HG02571 (cell line): ENCODE measurements at regions not wholly inside any gene's neighbourhood (a gene's known extent, or its start where the extent isn't known, plus 50 kb on each side); places are given as distances from the start of the nearest gene placed in this dataset.
"Not testable (repeated sequence)": the region's sequence is repeated elsewhere in the genome, so short reads cannot be mapped to it uniquely, and the experiment has no call there.

ENCODE experiments used
- ATAC-seq: cut with Tn5 transposase; IDR thresholded peaks from one replicate; pipeline ENCODE4 v1.9.1; 2021; ENCODE audit warnings: mild to moderate bottlenecking, moderate library complexity; ENCODE audit not compliant: unreplicated experiment

- peak; percentile 90 for ATAC-seq
Observed at GRCh38 chr18:32884543-32884942, 111.7 kb upstream of the KLHL14 start.

GRCh38 chr18:32881009-32881408, 108.2 kb upstream of the KLHL14 start:
- ATAC-seq, result no peak

GRCh38 chr18:32879497-32879896, 106.7 kb upstream of the KLHL14 start:
- ATAC-seq, result no peak

GRCh38 chr18:32878436-32878835, 105.6 kb upstream of the KLHL14 start:
- ATAC-seq, result no peak

DNA sequence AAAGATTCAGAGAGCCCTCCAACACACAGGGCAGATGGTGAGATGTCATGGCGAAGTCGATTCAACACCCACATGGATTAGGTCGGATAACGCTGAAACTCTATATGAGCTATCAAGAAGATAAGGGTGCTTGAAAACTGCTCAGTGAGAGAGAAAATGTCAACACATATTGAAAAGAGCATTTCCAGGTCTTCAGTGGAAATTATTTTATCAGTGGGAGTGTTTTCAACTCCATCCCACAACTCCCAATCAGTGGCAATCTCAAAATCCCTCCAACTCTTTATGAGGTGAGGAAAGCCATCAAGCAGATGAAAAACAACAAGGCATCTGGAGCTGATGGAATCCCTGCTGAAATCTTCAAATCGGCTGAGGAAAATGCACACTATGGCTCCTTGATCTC, 104.5 kb upstream of the KLHL14 start:
- ATAC-seq, result no peak

GRCh38 chr18:32875625-32876024, 102.8 kb upstream of the KLHL14 start:
- no peak for ATAC-seq

DNA sequence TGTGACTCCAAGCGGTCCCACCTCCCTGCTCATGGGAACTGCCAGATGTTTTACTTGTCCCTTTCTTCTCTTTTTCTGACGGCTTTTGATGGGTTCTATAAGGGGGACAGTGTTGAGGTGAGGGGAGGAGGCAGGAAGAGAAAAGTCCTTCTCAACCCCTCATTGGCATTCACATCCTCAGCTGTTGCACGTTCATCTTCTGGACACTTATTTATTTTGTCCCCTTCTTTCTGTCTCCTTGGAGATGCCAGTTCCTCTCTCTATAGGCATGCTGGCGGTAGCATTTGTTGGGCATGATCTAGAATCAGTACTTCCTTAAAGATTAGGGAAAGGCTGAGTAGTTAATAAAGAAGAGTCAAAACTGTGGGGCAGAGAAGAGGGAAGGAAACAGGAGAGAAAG, 99.0 kb upstream of the KLHL14 start:
- ATAC-seq, result no peak

DNA sequence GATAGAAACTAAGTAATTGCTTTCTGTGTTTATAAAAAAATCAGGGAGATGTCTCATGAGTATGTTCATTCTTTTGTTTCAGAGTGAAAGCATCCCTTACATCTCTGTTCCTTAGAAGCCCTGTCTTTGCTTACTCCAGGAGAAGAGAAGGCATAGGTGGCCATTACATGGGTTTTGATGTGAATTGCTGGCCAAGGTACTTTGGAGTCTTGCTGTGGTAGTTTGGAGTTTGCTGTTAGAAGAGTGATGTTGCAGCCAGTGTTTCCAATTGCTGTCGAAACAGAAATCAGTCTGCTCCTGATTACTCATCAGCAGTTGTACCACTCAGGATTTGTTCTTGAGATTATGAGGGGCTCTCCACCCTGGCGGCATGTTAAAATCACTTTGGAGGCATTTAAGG, 97.8 kb upstream of the KLHL14 start:
- no peak for ATAC-seq

GRCh38 chr18:32868406-32868805, 95.6 kb upstream of the KLHL14 start:
- no peak for ATAC-seq

DNA sequence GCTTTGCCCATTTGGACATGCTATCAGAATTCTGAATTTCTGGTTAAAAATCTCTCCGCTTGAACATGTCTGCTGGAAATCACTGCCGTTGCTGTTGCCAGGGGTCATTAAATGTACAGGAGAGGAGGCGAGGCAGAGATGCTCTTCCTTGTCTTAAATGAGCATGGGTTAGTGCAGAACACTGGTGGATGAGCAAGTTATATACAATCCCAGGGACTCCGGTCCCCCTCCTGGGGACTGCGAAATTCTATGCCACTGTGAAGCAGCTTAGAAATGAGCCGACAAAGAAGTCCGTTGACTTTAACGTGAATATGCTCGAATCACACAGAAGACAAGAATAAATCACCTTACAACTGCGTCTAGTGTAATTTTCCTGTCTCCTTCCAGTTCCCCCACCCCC, 95.1 kb upstream of the KLHL14 start:
- no peak for ATAC-seq

GRCh38 chr18:32867330-32867729, 94.5 kb upstream of the KLHL14 start:
- no peak for ATAC-seq

GRCh38 chr18:32862031-32862430, 89.2 kb upstream of the KLHL14 start:
- not testable (repeated sequence) for ATAC-seq

GRCh38 chr18:32851936-32852335, 79.1 kb upstream of the KLHL14 start:
- ATAC-seq, result no peak

DNA sequence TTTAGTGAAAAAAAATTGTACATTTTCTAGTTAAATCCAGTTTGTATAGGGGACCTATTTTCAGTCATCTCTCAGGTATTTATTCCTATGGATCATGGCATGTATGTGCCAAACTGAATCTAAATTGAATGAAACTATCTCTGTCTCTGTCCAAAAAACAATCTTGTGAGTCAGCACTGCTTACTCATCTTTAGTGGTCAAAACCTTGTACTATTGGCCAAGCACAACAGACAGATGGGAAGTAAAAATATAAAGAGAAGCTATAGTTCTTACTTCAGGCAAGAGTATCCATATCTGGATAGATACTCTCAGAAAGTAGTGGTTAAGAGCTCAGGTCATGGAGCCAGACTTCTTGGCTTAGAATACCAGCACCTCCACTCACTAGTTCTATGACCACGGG, 76.0 kb upstream of the KLHL14 start:
- ATAC-seq, result no peak

DNA sequence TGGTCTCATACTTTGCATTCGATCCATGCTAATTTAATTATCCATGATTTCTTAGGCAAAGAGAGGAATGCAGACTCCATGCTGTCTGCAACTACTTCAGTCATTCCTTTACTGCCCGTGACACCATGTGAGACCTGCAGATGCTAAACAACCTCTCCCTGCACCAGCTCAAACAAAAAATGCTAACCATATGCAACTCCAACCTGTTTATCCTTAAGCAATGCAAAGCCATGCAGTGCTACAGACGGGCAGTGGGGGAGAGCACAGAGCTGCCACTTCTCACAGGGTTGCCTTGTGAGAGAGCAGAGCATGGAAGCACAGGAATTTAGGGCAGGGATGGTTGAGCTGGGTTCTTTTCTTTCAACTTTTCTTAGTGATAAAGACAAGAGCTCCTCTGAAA, 74.9 kb upstream of the KLHL14 start:
- no peak for ATAC-seq

- ATAC-seq, result no peak
Observed at GRCh38 chr18:32846896-32847295, 74.1 kb upstream of the KLHL14 start.

DNA sequence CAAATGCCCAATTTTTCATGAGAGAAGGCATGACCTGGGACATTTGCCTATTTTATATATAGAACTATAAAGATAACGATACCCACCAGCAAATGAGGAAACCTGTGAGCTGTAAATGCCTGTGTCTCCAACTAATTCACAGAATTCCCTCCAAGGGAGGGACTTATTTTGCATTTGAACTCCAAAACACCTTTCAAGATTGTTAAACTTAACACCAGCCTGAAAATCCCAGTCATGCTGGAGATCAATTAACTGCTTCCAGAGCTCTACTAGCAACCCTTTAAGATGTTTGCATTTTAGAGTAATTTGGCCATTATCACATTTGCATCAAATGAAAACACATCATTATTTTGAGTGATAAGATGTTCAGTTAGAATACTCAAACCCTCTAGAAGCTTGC, 68.1 kb upstream of the KLHL14 start:
- ATAC-seq, result no peak

DNA sequence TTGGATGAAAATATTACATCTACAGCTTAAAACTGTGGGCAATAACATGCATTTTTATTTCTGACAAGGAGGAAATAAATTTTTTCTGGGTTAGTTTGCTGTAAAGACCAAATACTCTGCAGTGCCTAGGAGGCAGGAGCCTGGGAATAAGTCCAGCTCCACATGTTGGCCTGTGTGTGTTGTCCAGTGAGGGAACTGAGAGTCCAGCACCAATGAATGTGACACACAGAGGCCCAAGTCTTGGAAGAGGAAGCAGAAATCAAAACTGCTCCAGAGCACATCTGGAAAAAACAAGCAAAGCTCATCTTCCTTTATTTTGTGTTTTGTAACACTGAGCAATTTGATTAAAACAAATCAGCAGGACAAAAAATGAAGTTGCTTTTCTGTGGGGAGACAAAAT, 63.1 kb upstream of the KLHL14 start:
- ATAC-seq, result no peak

DNA sequence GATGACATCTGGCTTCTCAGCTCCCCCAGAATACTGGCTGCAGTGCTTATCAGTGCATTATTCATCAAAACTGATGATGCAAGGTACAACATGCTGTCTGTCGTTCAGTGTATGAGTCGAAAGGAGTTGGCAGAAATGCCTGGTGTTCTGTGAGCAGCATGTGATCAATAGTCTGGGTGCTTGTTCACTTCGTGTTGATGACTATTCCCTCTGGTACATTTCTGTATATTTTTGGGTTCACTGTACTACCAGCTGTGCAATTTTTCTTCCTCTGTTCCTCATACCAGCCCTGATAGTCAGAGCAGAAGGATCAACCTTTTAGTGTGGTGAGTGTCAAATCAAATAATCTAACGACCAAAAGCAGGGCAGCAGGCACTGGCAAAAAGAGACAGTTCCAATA, 59.0 kb upstream of the KLHL14 start:
- no peak for ATAC-seq

GRCh38 chr18:32823226-32823625, 50.4 kb upstream of the KLHL14 start:
- ATAC-seq, result no peak
